ENCODE measurements at regions not wholly inside any gene's neighbourhood (a gene's known extent, or its start where the extent isn't known, plus 50 kb on each side); places are given as distances from the start of the nearest gene placed in this dataset.

- DNase-seq = no peak
These were observed 311.8 kb upstream of the MMS22L start for GRCh38 chr6:97594844-97595243.

- no peak for DNase-seq
These were observed 338.1 kb upstream of the MMS22L start for GRCh38 chr6:97621111-97621510.

GRCh38 chr6:97626671-97627441 is 343.8 kb upstream of the MMS22L start:
- no peak for DNase-seq

DNA sequence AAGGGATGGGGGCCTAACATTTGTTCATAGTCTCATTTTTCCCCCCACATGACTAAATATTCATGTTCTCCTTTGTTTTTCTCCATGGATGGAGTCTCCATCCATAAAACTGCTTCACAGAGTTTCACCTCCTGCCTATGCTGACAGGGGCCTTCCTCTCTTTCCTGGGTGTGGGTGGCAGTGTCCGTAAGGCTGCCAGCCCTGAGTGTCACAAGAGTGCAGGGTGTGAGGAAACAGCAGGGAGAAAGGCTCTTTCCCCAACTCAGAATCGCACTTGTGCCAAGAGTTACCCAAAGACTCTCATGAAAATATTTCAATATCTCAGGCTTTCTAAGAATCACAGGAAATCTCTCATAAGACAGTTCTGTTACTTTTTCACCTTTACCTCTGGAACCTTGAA is 346.2 kb upstream of the MMS22L start:
- no peak for DNase-seq

DNA sequence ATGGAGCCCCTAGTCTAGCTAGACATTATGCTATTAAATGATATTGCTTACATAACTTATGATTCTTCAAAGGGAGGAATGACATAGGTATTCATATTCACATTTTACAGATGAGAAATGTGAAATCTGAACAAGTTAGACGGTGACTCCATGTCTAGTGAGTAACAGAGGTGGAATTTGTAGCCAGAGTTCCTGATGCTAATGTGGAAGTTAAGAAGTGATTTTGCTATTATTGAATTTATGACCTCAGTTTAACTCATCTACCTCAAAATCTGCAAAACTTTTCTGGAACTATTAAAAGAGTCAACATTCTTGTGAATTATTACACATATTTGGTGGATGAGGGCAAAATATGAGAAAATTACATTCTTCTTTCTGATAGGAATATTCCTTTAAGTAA is 347.6 kb upstream of the MMS22L start:
- DNase-seq = no peak

GRCh38 chr6:97632341-97632740 is 349.3 kb upstream of the MMS22L start:
- DNase-seq = no peak

- DNase-seq = no peak
These were observed 356.7 kb upstream of the MMS22L start for GRCh38 chr6:97639702-97640101.

DNA sequence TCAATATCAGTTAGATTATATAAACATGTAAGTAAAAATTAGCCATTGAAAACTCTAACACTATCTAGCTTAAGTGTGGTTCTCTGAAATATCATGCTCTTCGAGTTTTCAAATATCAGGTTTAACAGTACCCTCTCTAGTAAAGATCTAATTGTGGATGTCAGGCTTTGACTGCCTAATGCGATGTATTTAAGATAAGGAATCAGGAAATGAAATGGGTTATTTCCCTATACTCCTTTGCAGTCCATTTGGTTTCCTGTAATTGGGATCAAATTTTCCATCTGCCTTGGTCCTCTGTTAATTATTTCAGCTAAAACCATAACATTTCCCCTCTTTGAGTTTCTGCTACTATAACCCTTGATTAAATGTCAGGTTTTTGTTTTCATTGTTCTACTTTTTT is 361.3 kb upstream of the MMS22L start:
- no peak for DNase-seq

DNA sequence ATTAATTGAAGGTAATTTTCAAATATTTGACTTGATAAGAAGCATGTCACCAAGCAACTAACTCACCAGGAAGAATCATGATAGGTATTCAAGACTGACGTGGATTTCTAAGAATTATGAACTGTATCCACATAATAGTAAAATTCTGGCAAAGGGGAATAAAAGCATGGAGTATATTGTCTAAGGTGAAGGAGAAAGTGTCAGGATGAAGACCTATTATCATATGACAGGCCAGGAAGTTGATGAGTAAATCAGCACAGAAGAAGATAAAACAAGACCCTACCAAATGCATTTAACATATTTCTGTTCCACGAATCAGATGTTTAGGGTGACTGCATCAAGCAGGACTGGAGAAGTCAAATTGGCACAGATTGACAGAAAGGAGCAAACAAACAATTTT is 362.7 kb upstream of the MMS22L start:
- no peak for DNase-seq

- no peak for DNase-seq
These were observed 370.1 kb upstream of the MMS22L start for GRCh38 chr6:97653076-97653475.

DNA sequence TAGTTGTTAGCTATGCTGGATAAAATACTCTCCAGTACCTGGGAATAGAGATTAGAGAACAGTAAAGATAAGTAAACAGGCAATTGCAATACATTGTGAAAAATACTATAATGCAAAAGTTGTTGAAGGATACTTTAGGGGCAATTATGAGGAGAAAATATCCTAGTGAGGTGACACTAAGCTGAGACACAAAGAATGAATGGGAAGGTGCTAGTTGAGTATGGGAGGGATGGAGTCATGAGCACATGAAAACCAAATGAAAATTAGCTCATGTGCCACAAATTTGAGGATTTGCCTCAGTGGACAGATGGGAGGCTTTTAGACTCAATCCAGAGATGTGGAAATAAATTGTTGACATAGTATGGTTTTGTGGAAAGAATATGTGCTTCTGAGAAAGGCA is 370.5 kb upstream of the MMS22L start:
- DNase-seq = no peak

GRCh38 chr6:97654674-97655073 is 371.7 kb upstream of the MMS22L start:
- no peak for DNase-seq

- no peak for DNase-seq
These were observed 373.2 kb upstream of the MMS22L start for GRCh38 chr6:97656236-97656635.

GRCh38 chr6:97656706-97657350 is 373.8 kb upstream of the MMS22L start:
- DNase-seq = no peak

DNA sequence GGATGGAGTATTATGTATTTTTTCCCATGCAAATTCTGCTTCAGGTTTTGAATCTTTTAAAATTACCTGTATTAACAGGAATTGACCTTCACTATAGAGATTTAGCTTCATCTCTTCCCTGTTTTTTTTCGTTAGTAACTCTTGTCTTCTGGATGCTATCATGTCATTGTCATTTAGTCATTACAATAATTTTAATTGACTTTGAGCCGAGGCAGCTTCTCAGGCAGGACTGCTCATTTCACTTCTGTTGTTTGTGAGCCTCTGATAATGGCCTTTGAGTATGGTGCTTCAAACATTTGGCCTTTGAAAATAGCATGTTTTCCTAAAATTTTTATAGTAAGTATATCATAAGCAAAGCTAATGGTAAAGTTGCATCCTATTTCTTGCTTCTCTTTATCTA is 375.1 kb upstream of the MMS22L start:
- no peak for DNase-seq

- DNase-seq = no peak
These were observed 380.2 kb upstream of the MMS22L start for GRCh38 chr6:97663252-97663651.

DNA sequence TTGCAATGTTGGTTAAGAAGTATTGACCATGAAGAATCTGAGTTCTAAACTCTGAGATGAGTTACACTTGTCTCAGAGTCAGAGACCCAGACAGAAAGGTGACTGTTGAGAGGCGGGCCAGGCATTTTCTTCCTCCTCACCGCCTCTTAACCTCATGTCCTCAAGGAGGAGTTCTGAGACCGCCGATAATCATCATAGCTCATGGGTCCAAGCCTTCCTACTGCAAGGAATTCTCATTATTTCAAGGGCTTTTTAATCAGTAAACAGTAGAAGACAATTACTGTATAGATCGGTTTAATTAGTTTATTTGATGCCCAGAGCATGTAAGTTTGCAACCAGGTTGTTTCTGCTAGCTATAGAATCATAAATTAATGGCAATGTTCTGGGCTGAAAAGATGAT is 382.4 kb upstream of the MMS22L start:
- DNase-seq = no peak

- no peak for DNase-seq
These were observed 383.9 kb upstream of the MMS22L start for GRCh38 chr6:97666889-97667288.

- no peak for DNase-seq
These were observed 385.7 kb upstream of the MMS22L start for GRCh38 chr6:97668716-97669115.

GRCh38 chr6:97669191-97670031 is 386.4 kb upstream of the MMS22L start:
- DNase-seq = no peak

DNA sequence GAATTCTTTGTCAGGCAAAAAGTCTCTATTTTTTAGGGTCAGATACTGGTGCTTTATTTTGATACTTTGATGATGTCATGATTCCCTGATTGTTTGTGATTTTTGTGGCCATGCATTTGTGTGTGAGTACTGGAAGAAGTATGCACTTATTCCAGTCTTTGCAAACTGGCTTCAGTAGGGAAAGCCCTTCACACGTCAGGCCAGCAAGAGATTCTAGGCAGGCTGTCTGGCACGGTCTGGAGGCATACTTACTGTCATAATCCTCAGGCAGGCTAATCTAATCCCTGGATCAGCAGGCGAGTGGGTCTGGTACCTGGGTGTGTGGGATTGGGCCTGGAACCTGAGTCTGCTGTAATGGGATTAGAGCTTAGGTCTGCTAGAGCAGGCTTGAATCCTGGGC is 391.8 kb upstream of the MMS22L start:
- no peak for DNase-seq

DNA sequence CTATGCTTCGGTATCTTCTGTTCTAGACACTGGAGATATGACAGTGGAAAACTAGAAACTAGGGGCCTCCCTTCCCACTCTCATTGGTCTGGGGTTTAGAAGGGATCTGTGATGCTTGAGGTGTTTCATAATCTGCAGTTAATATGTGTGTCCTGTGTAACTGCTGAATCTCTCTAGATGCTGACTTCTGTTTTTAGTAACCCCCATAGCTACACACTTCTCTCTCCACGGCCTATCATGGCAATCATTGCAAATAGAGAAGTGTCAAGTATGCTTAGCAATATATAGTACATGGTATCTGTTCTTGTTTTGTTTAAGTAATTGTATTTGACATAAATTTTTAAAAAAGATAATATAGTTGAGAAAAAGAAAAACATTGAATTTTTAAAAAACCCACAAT is 394.6 kb upstream of the MMS22L start:
- DNase-seq = no peak

GRCh38 chr6:97687916-97688315 is 404.9 kb upstream of the MMS22L start:
- no peak for DNase-seq

Measured in activated gamma-delta T cell (primary cell).